GM12891 (cell line): ENCODE measurements at regions not wholly inside any gene's neighbourhood (a gene's known extent, or its start where the extent isn't known, plus 50 kb on each side); places are given as distances from the start of the nearest gene placed in this dataset.

Source experiments
- POLR2A ChIP-seq: IDR thresholded peaks from 2 replicates; pipeline ENCODE4 v1.6.1; 2011; ENCODE audit warnings: low read depth, low read length, control low read depth
- POLR2AphosphoS5 ChIP-seq: IDR thresholded peaks from 2 replicates; pipeline ENCODE4 v1.6.1; 2011; ENCODE audit warnings: low read depth, low read length, control low read depth
- POU2F2 ChIP-seq: IDR thresholded peaks from 2 replicates; pipeline ENCODE4 v1.6.1; 2011; ENCODE audit warnings: low read depth, mild to moderate bottlenecking, control low read depth, low read length, moderate library complexity
- TAF1 ChIP-seq: IDR thresholded peaks from 2 replicates; pipeline ENCODE4 v1.6.1; 2011; ENCODE audit warnings: low read depth, low read length, control low read depth

DNA sequence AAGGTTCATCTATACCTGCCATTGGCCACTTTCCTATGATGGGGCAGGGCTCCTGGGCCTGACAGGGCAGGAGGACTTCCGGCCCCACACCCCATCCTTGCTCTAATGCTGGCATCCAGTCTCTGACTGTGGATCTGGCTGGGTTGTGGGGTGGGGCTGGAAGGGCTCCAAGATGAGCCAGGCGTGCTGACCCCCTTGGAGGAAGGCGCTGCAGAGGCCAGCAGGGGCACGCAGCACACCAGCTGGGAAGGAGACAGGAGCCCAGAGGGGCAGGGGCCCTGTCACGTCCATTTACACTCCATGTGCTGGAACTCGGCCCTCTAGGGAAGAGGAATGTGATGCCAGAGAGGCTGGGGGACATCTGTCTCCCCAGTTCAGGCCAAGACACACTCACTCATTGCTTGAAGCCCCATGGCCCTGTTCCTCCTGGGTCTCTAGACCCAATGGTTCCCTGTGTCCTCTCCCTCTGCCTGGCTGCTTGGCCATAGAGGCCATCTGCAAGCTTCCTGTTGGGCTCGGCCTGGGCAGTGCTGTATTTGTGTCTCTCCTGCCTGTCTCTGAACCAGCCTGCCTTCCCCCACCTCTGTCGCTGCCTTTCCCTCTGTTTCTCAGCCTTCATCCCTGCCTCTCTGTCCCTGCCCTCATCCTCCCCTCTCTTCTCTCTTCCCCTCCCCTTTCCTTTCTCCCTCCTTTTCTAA, 67.5 kb upstream of the NECTIN1 start:
- no peak for TF ChIP-seq POU2F2
- TF ChIP-seq POLR2A, result no peak
- no peak for TF ChIP-seq POLR2AphosphoS5
- TF ChIP-seq TAF1, result no peak
